Tibial nerve (tissue), 4 donors: ENCODE measurements at regions not wholly inside any gene's neighbourhood (a gene's known extent, or its start where the extent isn't known, plus 50 kb on each side); places are given as distances from the start of the nearest gene placed in this dataset.
A peak's percentile ranks its signal among the peaks of the same experiment; 100 is the strongest.

Experiments
- DNase-seq, 2 donors: peaks; one replicate each; pipeline ENCODE4 v3.0.0-alpha.2; 2019; ENCODE audit warnings: low spot score in 2 of 2
- H3K27ac ChIP-seq, 4 donors: fragments of 200-600 bp; sonication (generic) in 3 of 4; one replicate each; pipeline ENCODE4 v1.5.1; 2017 to 2019; ENCODE audit warnings: mild to moderate bottlenecking in 1 of 4
- H3K27me3 ChIP-seq, 2 donors: fragments of 200-600 bp; sonication (generic) in 1 of 2; one replicate each; pipeline versions ENCODE4 v1.5.1 to v1.6.0; 2017 to 2019
- H3K36me3 ChIP-seq, 3 donors: fragments of 200-600 bp; sonication (generic); one replicate each; pipeline ENCODE4 v1.5.1; 2018 to 2019
- H3K4me1 ChIP-seq, 4 donors: fragments of 200-600 bp; sonication (generic) in 3 of 4; one replicate each; pipeline ENCODE4 v1.5.1; 2017 to 2019
- H3K4me3 ChIP-seq, 4 donors: fragments of 200-600 bp; sonication (generic) in 3 of 4; one replicate each; pipeline ENCODE4 v1.5.1; 2017 to 2019; ENCODE audit warnings: mild to moderate bottlenecking in 1 of 4, moderate library complexity in 1 of 4
- H3K9me3 ChIP-seq, 4 donors: fragments of 200-600 bp; sonication (generic) in 3 of 4; one replicate each; pipeline ENCODE4 v1.5.1; 2017 to 2019
- CTCF ChIP-seq, 5 experiments: fragments of 200-600 bp in 3 of 5; fragments of 450-650 bp in 2 of 5; sonication (generic) in 3 of 5; IDR thresholded peaks; one replicate each; pipeline ENCODE4 v1.5.1; 2016 to 2019; ENCODE audit warnings: antibody characterized with exemption in 5 of 5, mild to moderate bottlenecking in 3 of 5, moderate library complexity in 2 of 5
- EP300 ChIP-seq, 2 donors: sonication (generic); formaldehyde crosslinking; IDR thresholded peaks; one replicate each; pipeline ENCODE4 v1.6.1; 2017; ENCODE audit warnings: antibody characterized with exemption in 2 of 2, mild to moderate bottlenecking in 1 of 2
- POLR2A ChIP-seq, 2 donors: fragments of 450-650 bp; IDR thresholded peaks; one replicate each; pipeline ENCODE4 v1.6.1; 2017; ENCODE audit warnings: antibody characterized with exemption in 2 of 2, mild to moderate bottlenecking in 2 of 2, moderate library complexity in 2 of 2
- WGBS, 2 donors: methylation state at CpG; one replicate each; pipeline ENCODE4 v1.1.5; 2018; 5-methylcytosine and 5-hydroxymethylcytosine counted together

GRCh38 chr21:22573834-22574233 lies 1575.6 kb downstream of the NCAM2 start:
- no peak for DNase-seq
- H3K4me1 ChIP-seq, result no peaks in the 10 kb centered on the region
- H3K27ac ChIP-seq, result no peak overlapping the region
- TF ChIP-seq EP300 (IDR thresholded peaks at IDR 0.05) (no peak), POLR2A (IDR thresholded peaks at IDR 0.05) (no peak), CTCF (IDR thresholded peaks at IDR 0.05) (no peak)
- H3K27me3 ChIP-seq, result no peaks in the 10 kb centered on the region
- no peak overlapping the region for H3K4me3 ChIP-seq
- WGBS, 2 donors, result 86 to 90% methylated on average over 1 of the region's 1 CpG
- no peaks in the 10 kb centered on the region for H3K9me3 ChIP-seq
- no peaks in the 10 kb centered on the region for H3K36me3 ChIP-seq

GRCh38 chr21:22575165-22575584 lies 1577.0 kb downstream of the NCAM2 start:
- TF ChIP-seq CTCF (IDR thresholded peaks at IDR 0.05) (peak in 1 of 5 experiments; percentile 11), EP300 (IDR thresholded peaks at IDR 0.05) (no peak)
- Histone ChIP-seq H3K4me3 (no peak overlapping the region), H3K27ac (no peak overlapping the region), H3K4me1 (no peaks in the 10 kb centered on the region), H3K9me3 (no peaks in the 10 kb centered on the region), H3K36me3 (no peaks in the 10 kb centered on the region), H3K27me3 (no peaks in the 10 kb centered on the region)
- no peak for DNase-seq
- 13 to 27% methylated on average over 5 of the region's 5 CpGs for WGBS, 2 donors

- Histone ChIP-seq H3K27me3 (no peaks in the 10 kb centered on the region), H3K4me3 (no peak overlapping the region), H3K4me1 (no peaks in the 10 kb centered on the region), H3K9me3 (no peaks in the 10 kb centered on the region), H3K36me3 (no peaks in the 10 kb centered on the region), H3K27ac (no peak overlapping the region)
- DNase-seq, result no peak
- TF ChIP-seq EP300 (IDR thresholded peaks at IDR 0.05), result no peak
- TF ChIP-seq CTCF (IDR thresholded peaks at IDR 0.05), result no peak
- no peak for TF ChIP-seq POLR2A (IDR thresholded peaks at IDR 0.05)
Observed at GRCh38 chr21:22579741-22580140, 1581.5 kb downstream of the NCAM2 start.

GRCh38 chr21:22582026-22582425 lies 1583.8 kb downstream of the NCAM2 start:
- no peak overlapping the region for H3K4me3 ChIP-seq
- no peak for DNase-seq
- H3K9me3 ChIP-seq, result no peaks in the 10 kb centered on the region
- no peak overlapping the region for H3K27ac ChIP-seq
- WGBS, 2 donors, result 11 to 25% methylated on average over 2 of the region's 2 CpGs
- no peaks in the 10 kb centered on the region for H3K4me1 ChIP-seq
- TF ChIP-seq CTCF (IDR thresholded peaks at IDR 0.05), result no peak
- no peaks in the 10 kb centered on the region for H3K36me3 ChIP-seq
- no peaks in the 10 kb centered on the region for H3K27me3 ChIP-seq

GRCh38 chr21:22584308-22584707 lies 1586.1 kb downstream of the NCAM2 start:
- DNase-seq, result no peak
- H3K9me3 ChIP-seq, result no peaks in the 10 kb centered on the region
- TF ChIP-seq POLR2A (IDR thresholded peaks at IDR 0.05) (no peak), CTCF (IDR thresholded peaks at IDR 0.05) (no peak), EP300 (IDR thresholded peaks at IDR 0.05) (no peak)
- no peaks in the 10 kb centered on the region for H3K36me3 ChIP-seq
- no peak overlapping the region for H3K4me3 ChIP-seq
- H3K27ac ChIP-seq, result no peak overlapping the region
- H3K27me3 ChIP-seq, result no peaks in the 10 kb centered on the region
- no peaks in the 10 kb centered on the region for H3K4me1 ChIP-seq
- 93 to 94% methylated on average over 5 of the region's 5 CpGs for WGBS, 2 donors
